Thyroid gland (tissue), 4 donors: ENCODE measurements at regions not wholly inside any gene's neighbourhood (a gene's known extent, or its start where the extent isn't known, plus 50 kb on each side); places are given as distances from the start of the nearest gene placed in this dataset.

ENCODE experiments used
- CTCF ChIP-seq, 6 experiments: fragments of 200-600 bp in 3 of 6; fragments of 450-650 bp in 3 of 6; sonication (generic) in 3 of 6; IDR thresholded peaks; one replicate each; pipeline ENCODE4 v1.5.1; 2016 to 2019; ENCODE audit warnings: antibody characterized with exemption in 6 of 6, mild to moderate bottlenecking in 2 of 6, inconsistent platforms in 1 of 6, moderate library complexity in 1 of 6
- POLR2A ChIP-seq, 2 donors: fragments of 450-650 bp; IDR thresholded peaks; one replicate each; pipeline ENCODE4 v1.6.1; 2017; ENCODE audit warnings: antibody characterized with exemption in 2 of 2, mild to moderate bottlenecking in 2 of 2, moderate library complexity in 1 of 2

GRCh38 chr6:125499535-125499934 lies 197.8 kb upstream of the HDDC2 start:
- TF ChIP-seq CTCF (IDR thresholded peaks at IDR 0.05), result no peak
- no peak for TF ChIP-seq POLR2A (IDR thresholded peaks at IDR 0.05)
